PFSK-1 (cell line): ENCODE measurements at regions not wholly inside any gene's neighbourhood (a gene's known extent, or its start where the extent isn't known, plus 50 kb on each side); places are given as distances from the start of the nearest gene placed in this dataset.

Experiments used
- FOXP2 ChIP-seq: optimal IDR thresholded peaks from 2 replicates; pipeline ENCODE3; 2011; ENCODE audit warnings: borderline replicate concordance, control low read depth, inconsistent platforms; ENCODE audit not compliant: insufficient read depth; ENCODE audit errors: extremely low read length, extremely low read depth
- POLR2AphosphoS5 ChIP-seq: IDR thresholded peaks from 2 replicates; pipeline ENCODE4 v1.6.1; 2012; ENCODE audit warnings: low read depth, mild to moderate bottlenecking, control low read depth, low read length, moderate library complexity
- SIN3A ChIP-seq: IDR thresholded peaks from 2 replicates; pipeline ENCODE4 v1.6.1; 2012; ENCODE audit warnings: mild to moderate bottlenecking, low read length, moderate library complexity, borderline replicate concordance; ENCODE audit not compliant: insufficient read depth
- TAF1 ChIP-seq: IDR thresholded peaks from 2 replicates; pipeline ENCODE4 v1.6.1; 2012; ENCODE audit warnings: low read length, control low read depth, borderline replicate concordance; ENCODE audit not compliant: insufficient read depth
- TF ChIP-seq, protein P1 (sequence below), 2 experiments: IDR thresholded peaks; 2 replicates each; pipeline versions ENCODE4 v1.6.1 to v1.8.0; 2011 to 2012; ENCODE audit warnings: low read depth in 2 of 2, low read length in 2 of 2, control low read depth in 1 of 2, inconsistent platforms in 1 of 2, mild to moderate bottlenecking in 1 of 2, moderate library complexity in 1 of 2; ENCODE audit not compliant: insufficient read depth in 1 of 2

DNA sequence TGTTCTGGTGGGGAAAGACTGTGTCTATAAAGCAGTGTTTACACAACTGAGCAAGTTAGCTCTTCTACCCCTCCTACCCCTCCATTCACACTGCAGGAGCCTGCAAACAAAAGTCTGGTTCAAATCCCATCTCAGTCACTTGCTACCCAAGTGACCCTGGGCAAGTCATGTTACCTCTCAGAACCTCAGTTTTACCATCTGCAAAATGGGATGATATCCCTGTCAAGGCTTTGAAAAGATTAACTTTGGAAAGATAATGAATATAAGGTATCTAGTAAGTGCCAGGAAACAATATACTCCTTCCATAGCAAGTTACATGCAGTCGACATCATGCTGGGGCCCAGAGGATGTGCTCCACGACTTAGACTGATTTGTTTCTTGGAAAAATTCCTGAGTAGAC lies 161.5 kb downstream of the SEC61B start:
- no peak for TF ChIP-seq POLR2AphosphoS5
- TF ChIP-seq, protein P1, sequence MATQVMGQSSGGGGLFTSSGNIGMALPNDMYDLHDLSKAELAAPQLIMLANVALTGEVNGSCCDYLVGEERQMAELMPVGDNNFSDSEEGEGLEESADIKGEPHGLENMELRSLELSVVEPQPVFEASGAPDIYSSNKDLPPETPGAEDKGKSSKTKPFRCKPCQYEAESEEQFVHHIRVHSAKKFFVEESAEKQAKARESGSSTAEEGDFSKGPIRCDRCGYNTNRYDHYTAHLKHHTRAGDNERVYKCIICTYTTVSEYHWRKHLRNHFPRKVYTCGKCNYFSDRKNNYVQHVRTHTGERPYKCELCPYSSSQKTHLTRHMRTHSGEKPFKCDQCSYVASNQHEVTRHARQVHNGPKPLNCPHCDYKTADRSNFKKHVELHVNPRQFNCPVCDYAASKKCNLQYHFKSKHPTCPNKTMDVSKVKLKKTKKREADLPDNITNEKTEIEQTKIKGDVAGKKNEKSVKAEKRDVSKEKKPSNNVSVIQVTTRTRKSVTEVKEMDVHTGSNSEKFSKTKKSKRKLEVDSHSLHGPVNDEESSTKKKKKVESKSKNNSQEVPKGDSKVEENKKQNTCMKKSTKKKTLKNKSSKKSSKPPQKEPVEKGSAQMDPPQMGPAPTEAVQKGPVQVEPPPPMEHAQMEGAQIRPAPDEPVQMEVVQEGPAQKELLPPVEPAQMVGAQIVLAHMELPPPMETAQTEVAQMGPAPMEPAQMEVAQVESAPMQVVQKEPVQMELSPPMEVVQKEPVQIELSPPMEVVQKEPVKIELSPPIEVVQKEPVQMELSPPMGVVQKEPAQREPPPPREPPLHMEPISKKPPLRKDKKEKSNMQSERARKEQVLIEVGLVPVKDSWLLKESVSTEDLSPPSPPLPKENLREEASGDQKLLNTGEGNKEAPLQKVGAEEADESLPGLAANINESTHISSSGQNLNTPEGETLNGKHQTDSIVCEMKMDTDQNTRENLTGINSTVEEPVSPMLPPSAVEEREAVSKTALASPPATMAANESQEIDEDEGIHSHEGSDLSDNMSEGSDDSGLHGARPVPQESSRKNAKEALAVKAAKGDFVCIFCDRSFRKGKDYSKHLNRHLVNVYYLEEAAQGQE (IDR thresholded peaks at IDR 0.05; ENCODE audit: insufficient read depth in 1 of 2, low read depth in 2 of 2, low read length in 2 of 2), result no peak
- TF ChIP-seq SIN3A, result no peak
- no peak for TF ChIP-seq TAF1
- no peak for TF ChIP-seq FOXP2
